Nephron (organoid): ENCODE measurements at regions not wholly inside any gene's neighbourhood (a gene's known extent, or its start where the extent isn't known, plus 50 kb on each side); places are given as distances from the start of the nearest gene placed in this dataset.

Experiments used
- H3K27ac Mint-ChIP-seq, 3 experiments: 2 replicates each; pipeline ENCODE4 v1.8.0; 2020; ENCODE audit warnings: mixed read lengths in 3 of 3, mild to moderate bottlenecking in 2 of 3, moderate library complexity in 1 of 3
- H3K27me3 Mint-ChIP-seq: 2 replicates; pipeline ENCODE4 v1.8.0; 2021; ENCODE audit warnings: low read depth, mild to moderate bottlenecking, moderate library complexity, mixed read lengths
- H3K36me3 Mint-ChIP-seq: 2 replicates; pipeline ENCODE4 v1.8.0; 2020; ENCODE audit warnings: low read depth, mixed read lengths
- H3K4me1 Mint-ChIP-seq: 2 replicates; pipeline ENCODE4 v1.8.0; 2020; ENCODE audit warnings: mixed read lengths
- H3K4me3 Mint-ChIP-seq, 3 experiments: 2 replicates each; pipeline ENCODE4 v1.8.0; 2020; ENCODE audit warnings: mild to moderate bottlenecking in 3 of 3, mixed read lengths in 3 of 3, moderate library complexity in 2 of 3
- H3K9me3 Mint-ChIP-seq: 2 replicates; pipeline ENCODE4 v1.8.0; 2020; ENCODE audit warnings: mixed read lengths
- TF ChIP-seq, protein P1 (sequence below), 3 experiments: fragments of 200-600 bp; sonication (generic); IDR thresholded peaks; one replicate each; pipeline ENCODE4 v1.5.0; 2021; ENCODE audit warnings: antibody characterized with exemption in 3 of 3; ENCODE audit not compliant: unreplicated experiment in 3 of 3

DNA sequence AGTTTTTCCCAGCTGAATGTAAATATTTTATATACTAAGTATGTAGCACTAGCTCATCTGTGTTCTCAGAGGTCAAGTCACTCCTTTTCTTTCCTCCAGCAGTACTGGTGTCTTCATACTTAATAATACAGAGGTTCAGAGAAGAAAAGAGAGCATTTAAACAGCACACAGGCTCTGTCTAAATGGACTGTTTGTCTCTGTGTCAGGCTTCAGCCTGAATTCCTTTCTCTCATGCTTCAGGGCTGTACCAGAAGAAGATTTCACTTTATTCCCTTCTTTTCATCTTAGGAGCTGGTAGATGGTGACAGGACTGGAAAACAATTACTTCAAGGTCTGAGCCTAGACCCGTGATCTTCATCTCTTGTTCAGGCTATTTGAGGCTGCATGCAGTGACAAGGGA lies 51.4 kb upstream of the LYZL2 start:
- H3K36me3 Mint-ChIP-seq = no peaks in the 10 kb centered on the region
- no peak overlapping the region for H3K27ac Mint-ChIP-seq
- H3K4me1 Mint-ChIP-seq = no peaks in the 10 kb centered on the region
- TF ChIP-seq, protein P1, sequence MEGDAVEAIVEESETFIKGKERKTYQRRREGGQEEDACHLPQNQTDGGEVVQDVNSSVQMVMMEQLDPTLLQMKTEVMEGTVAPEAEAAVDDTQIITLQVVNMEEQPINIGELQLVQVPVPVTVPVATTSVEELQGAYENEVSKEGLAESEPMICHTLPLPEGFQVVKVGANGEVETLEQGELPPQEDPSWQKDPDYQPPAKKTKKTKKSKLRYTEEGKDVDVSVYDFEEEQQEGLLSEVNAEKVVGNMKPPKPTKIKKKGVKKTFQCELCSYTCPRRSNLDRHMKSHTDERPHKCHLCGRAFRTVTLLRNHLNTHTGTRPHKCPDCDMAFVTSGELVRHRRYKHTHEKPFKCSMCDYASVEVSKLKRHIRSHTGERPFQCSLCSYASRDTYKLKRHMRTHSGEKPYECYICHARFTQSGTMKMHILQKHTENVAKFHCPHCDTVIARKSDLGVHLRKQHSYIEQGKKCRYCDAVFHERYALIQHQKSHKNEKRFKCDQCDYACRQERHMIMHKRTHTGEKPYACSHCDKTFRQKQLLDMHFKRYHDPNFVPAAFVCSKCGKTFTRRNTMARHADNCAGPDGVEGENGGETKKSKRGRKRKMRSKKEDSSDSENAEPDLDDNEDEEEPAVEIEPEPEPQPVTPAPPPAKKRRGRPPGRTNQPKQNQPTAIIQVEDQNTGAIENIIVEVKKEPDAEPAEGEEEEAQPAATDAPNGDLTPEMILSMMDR (IDR thresholded peaks at IDR 0.05; ENCODE audit: unreplicated experiment in 3 of 3) = no peak
- H3K4me3 Mint-ChIP-seq = no peak overlapping the region
- H3K27me3 Mint-ChIP-seq = peaks cover 7% of the 10 kb centered on the region
- peaks cover 8% of the 10 kb centered on the region for H3K9me3 Mint-ChIP-seq
